HCT116 (cell line): ENCODE measurements at regions not wholly inside any gene's neighbourhood (a gene's known extent, or its start where the extent isn't known, plus 50 kb on each side); places are given as distances from the start of the nearest gene placed in this dataset.

Source experiments
- ATAC-seq: fragments of 200-7000 bp; cut with Tn5 transposase; 2 replicates; pipeline ENCODE4 v1.9.1; 2020; ENCODE audit warnings: mild to moderate bottlenecking, moderate library complexity
- BruUV-seq: library from RNA; stranded (reverse); fragments of 400-500 nt; replicated peaks from 2 replicates; lab custom pipeline; 2021; lab: Mats Ljungman, UMichigan
- CTCF ChIA-PET: fragments of 300-600 bp; sonication (Branson Sonifier 250); formaldehyde crosslinking; loops from one replicate; lab custom pipeline; 2021; ENCODE audit warnings: antibody characterized with exemption; lab: Charles Lee
- POLR2A ChIA-PET: fragments of 300-600, 350-600 bp; sonication (Branson Sonifier 250); formaldehyde crosslinking; loops from one replicate; lab custom pipeline; 2021; ENCODE audit warnings: antibody characterized with exemption; lab: Charles Lee
- RAD21 ChIA-PET, 2 experiments: fragments of 300-600 bp; sonication (Branson Sonifier 250); formaldehyde crosslinking; loops; one replicate each; lab custom pipeline; 2023; ENCODE audit warnings: low total read pairs in 2 of 2; ENCODE audit not compliant: uncharacterized antibody in 2 of 2, unreplicated experiment in 2 of 2, low non-redundant PET in 1 of 2; lab: Charles Lee
- DNase-seq: peaks from one replicate; pipeline ENCODE4 v3.0.0-alpha.2; 2010; ENCODE audit warnings: low read depth, low spot score
- H2AFZ ChIP-seq: fragments of 200-600 bp; shearing (Covaris generic), sonication (generic); 2 replicates; pipeline ENCODE4 v1.6.1; 2017; ENCODE audit warnings: low read depth, mixed run types, mixed read lengths, antibody characterized with exemption, low read length; ENCODE audit not compliant: poor library complexity, severe bottlenecking
- H3K27ac ChIP-seq: 2 replicates; pipeline ENCODE4 v1.5.1; 2012; ENCODE audit warnings: low read depth, low read length
- H3K27me3 ChIP-seq: fragments of 200-600 bp; sonication (generic); 2 replicates; pipeline ENCODE4 v1.6.1; 2016; ENCODE audit warnings: mixed run types, low read length, mixed read lengths; ENCODE audit not compliant: insufficient read depth
- H3K36me3 ChIP-seq, 2 experiments: fragments of 200-500 bp in 1 of 2; fragments of 200-600 bp in 1 of 2; sonication (Bioruptor generic) in 1 of 2; sonication (generic) in 1 of 2; 2 replicates each; pipeline versions ENCODE4 v1.5.1 to v1.6.1; 2014 to 2016; ENCODE audit warnings: low read length in 2 of 2, inconsistent platforms in 1 of 2, mixed read lengths in 1 of 2, mixed run types in 1 of 2; ENCODE audit not compliant: insufficient read depth in 2 of 2, control insufficient read depth in 1 of 2
- H3K4me1 ChIP-seq, 2 experiments: fragments of 200-600 bp in 1 of 2; sonication (generic) in 1 of 2; 2 replicates each; pipeline versions ENCODE4 v1.5.1 to v1.6.1; 2012 to 2017; ENCODE audit warnings: low read length in 2 of 2, inconsistent platforms in 1 of 2, mild to moderate bottlenecking in 1 of 2, mixed read lengths in 1 of 2, mixed run types in 1 of 2, moderate library complexity in 1 of 2; ENCODE audit not compliant: insufficient read depth in 2 of 2, control insufficient read depth in 1 of 2
- H3K4me2 ChIP-seq: fragments of 200-600 bp; sonication (generic); 2 replicates; pipeline ENCODE4 v1.6.1; 2017; ENCODE audit warnings: mixed run types, low read length, mixed read lengths
- H3K4me3 ChIP-seq, 2 experiments: fragments of 200-600 bp in 1 of 2; sonication (generic) in 1 of 2; replicated peaks in 1 of 2; 2 replicates each; pipeline ENCODE4 v1.5.1; 2011 to 2016; ENCODE audit warnings: low read length in 2 of 2, control low read depth in 1 of 2, low read depth in 1 of 2, mild to moderate bottlenecking in 1 of 2, mixed read lengths in 1 of 2, mixed run types in 1 of 2
- H3K79me2 ChIP-seq: fragments of 200-600 bp; sonication (generic); 2 replicates; pipeline ENCODE4 v1.6.1; 2017; ENCODE audit warnings: mild to moderate bottlenecking, mixed run types, low read length, moderate library complexity, mixed read lengths; ENCODE audit not compliant: insufficient read depth
- H3K9ac ChIP-seq: fragments of 200-600 bp; sonication (generic); 2 replicates; pipeline ENCODE4 v1.6.1; 2016; ENCODE audit warnings: low read length, mixed read lengths
- H3K9me2 ChIP-seq: fragments of 200-600 bp; sonication (generic), shearing (Covaris generic); 2 replicates; pipeline ENCODE4 v1.6.1; 2017; ENCODE audit warnings: mixed run types, mild to moderate bottlenecking, moderate library complexity; ENCODE audit not compliant: insufficient read depth
- H3K9me3 ChIP-seq, 2 experiments: fragments of 200-500 bp in 1 of 2; fragments of 200-600 bp in 1 of 2; sonication (Bioruptor generic) in 1 of 2; sonication (generic) in 1 of 2; 2 replicates each; pipeline ENCODE4 v1.6.1; 2014 to 2017; ENCODE audit warnings: low read length in 2 of 2, mixed read lengths in 2 of 2, inconsistent platforms in 1 of 2, low read depth in 1 of 2, mild to moderate bottlenecking in 1 of 2, mixed run types in 1 of 2, moderate library complexity in 1 of 2; ENCODE audit not compliant: control insufficient read depth in 1 of 2, insufficient read depth in 1 of 2
- H4K20me1 ChIP-seq: fragments of 200-600 bp; sonication (generic), shearing (Covaris generic); 2 replicates; pipeline ENCODE4 v1.6.1; 2017; ENCODE audit warnings: mixed run types, mild to moderate bottlenecking, moderate library complexity; ENCODE audit not compliant: insufficient read depth
- CBX3 ChIP-seq: IDR thresholded peaks from 2 replicates; pipeline ENCODE4 v1.6.1; 2012; ENCODE audit warnings: low read depth
- CEBPB ChIP-seq: IDR thresholded peaks from 2 replicates; pipeline ENCODE4 v1.6.1; 2012; ENCODE audit warnings: low read depth
- EGR1 ChIP-seq: IDR thresholded peaks from 2 replicates; pipeline ENCODE4 v1.6.1; 2012; ENCODE audit warnings: low read depth
- ELF1 ChIP-seq: IDR thresholded peaks from 2 replicates; pipeline ENCODE4 v1.6.1; 2012; ENCODE audit warnings: low read depth, borderline replicate concordance
- EZH2 ChIP-seq: fragments of 200-600 bp; sonication (generic); IDR thresholded peaks from 2 replicates; pipeline ENCODE4 v1.6.1; 2017; ENCODE audit warnings: antibody characterized with exemption, mixed run types
- FOSL1 ChIP-seq: IDR thresholded peaks from 2 replicates; pipeline ENCODE4 v1.6.1; 2012; ENCODE audit warnings: low read depth
- JUND ChIP-seq: IDR thresholded peaks from 2 replicates; pipeline ENCODE4 v1.6.1; 2012
- POLR2A ChIP-seq: IDR thresholded peaks from 2 replicates; pipeline ENCODE4 v1.7.0; 2011; ENCODE audit warnings: borderline replicate concordance; ENCODE audit not compliant: insufficient read depth, insufficient read length; ENCODE audit errors: extremely low read depth
- SIN3A ChIP-seq: IDR thresholded peaks from 2 replicates; pipeline ENCODE4 v1.6.1; 2012; ENCODE audit warnings: low read depth
- SP1 ChIP-seq: IDR thresholded peaks from 2 replicates; pipeline ENCODE4 v1.6.1; 2012; ENCODE audit warnings: low read depth
- SRF ChIP-seq: IDR thresholded peaks from 2 replicates; pipeline ENCODE4 v1.6.1; 2012; ENCODE audit warnings: low read depth
- TCF7L2 ChIP-seq: IDR thresholded peaks from 2 replicates; pipeline ENCODE4 v1.7.0; 2011; ENCODE audit warnings: borderline replicate concordance, inconsistent platforms; ENCODE audit not compliant: insufficient read depth, insufficient read length; ENCODE audit errors: extremely low read depth
- YY1 ChIP-seq: IDR thresholded peaks from 2 replicates; pipeline ENCODE4 v1.6.1; 2011; ENCODE audit warnings: low read length, low read depth, moderate library complexity, mild to moderate bottlenecking; ENCODE audit not compliant: insufficient replicate concordance; ENCODE audit errors: extremely low read depth
- ZFX ChIP-seq: fragments of 450-650 bp; IDR thresholded peaks from 2 replicates; pipeline ENCODE4 v1.6.1; 2017
- ZNF274 ChIP-seq: fragments of 200-500 bp; sonication (Bioruptor generic); IDR thresholded peaks from 2 replicates; pipeline ENCODE4 v1.6.1; 2014; ENCODE audit warnings: mild to moderate bottlenecking, low read depth, low read length, inconsistent platforms
- intact Hi-C: fragments of 100-400 bp; cut with micrococcal nuclease; formaldehyde crosslinking; loops from 2 replicates; pipeline ENCODE4 v1.10.0; 2022
- TF ChIP-seq, protein P1 (sequence below): IDR thresholded peaks from 2 replicates; pipeline ENCODE4 v1.6.1; 2012
- TF ChIP-seq, protein P2 (sequence below): IDR thresholded peaks from 2 replicates; pipeline ENCODE4 v1.6.1; 2012; ENCODE audit warnings: low read depth
- TF ChIP-seq, protein P3 (sequence below), 3 experiments: fragments of 200-600 bp in 1 of 3; sonication (generic) in 1 of 3; IDR thresholded peaks in 2 of 3; conservative IDR thresholded peaks in 1 of 3; 2 replicates each; pipeline ENCODE4 v1.5.1; 2012 to 2017; ENCODE audit warnings: low read depth in 2 of 3, low read length in 2 of 3, antibody characterized with exemption in 1 of 3, borderline replicate concordance in 1 of 3, control low read depth in 1 of 3, mild to moderate bottlenecking in 1 of 3, mixed read lengths in 1 of 3, mixed run types in 1 of 3, moderate library complexity in 1 of 3; ENCODE audit not compliant: insufficient read depth in 1 of 3
- TF ChIP-seq, protein P4 (sequence below): IDR thresholded peaks from 2 replicates; pipeline ENCODE4 v1.6.1; 2011; ENCODE audit warnings: mild to moderate bottlenecking, low read length, moderate library complexity; ENCODE audit not compliant: insufficient replicate concordance; ENCODE audit errors: extremely low read depth

DNA sequence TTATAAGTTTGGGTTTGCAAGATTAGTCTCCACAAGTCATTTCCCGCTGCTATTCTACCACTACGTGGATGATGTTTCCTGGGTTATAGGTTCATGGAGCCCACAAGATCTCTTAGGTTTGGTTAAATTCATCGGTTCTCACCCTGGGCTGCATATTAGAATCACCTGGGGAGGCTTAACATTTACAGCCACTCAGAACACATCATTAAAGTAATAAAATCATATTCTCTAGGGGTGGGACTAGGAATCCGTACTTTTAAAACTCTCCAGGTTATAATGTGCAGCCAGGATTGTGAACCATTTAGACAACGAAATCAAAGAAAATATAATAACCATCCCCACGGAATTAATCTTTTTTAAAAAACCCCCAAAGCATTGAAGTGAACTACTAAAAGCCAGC is 167.7 kb downstream of the ACTR3 start:
- Histone ChIP-seq H3K4me2 (no peak overlapping the region), H3K36me3 (no peaks in the 10 kb centered on the region), H3K9ac (no peak overlapping the region), H3K9me2 (no peaks in the 10 kb centered on the region), H3K27me3 (peaks cover 28% of the 10 kb centered on the region; the same call in 1 of the 2 replicates), H2AFZ (no peak overlapping the region), H3K79me2 (no peaks in the 10 kb centered on the region), H4K20me1 (no peaks in the 10 kb centered on the region), H3K4me1 (no peaks in the 10 kb centered on the region), H3K27ac (no peak overlapping the region), H3K9me3 (no peaks in the 10 kb centered on the region), H3K4me3 (no peak overlapping the region)
- TF ChIP-seq, protein P1, sequence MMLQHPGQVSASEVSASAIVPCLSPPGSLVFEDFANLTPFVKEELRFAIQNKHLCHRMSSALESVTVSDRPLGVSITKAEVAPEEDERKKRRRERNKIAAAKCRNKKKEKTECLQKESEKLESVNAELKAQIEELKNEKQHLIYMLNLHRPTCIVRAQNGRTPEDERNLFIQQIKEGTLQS, result no peak
- no peak for TF ChIP-seq FOSL1
- TF ChIP-seq ZNF274, result no peak
- TF ChIP-seq EZH2, result no peak
- TF ChIP-seq ZFX, result no peak
- TF ChIP-seq POLR2A, result no peak
- TF ChIP-seq TCF7L2, result no peak
- no peak for TF ChIP-seq JUND
- no peak for TF ChIP-seq EGR1
- no peak for TF ChIP-seq SP1
- TF ChIP-seq, protein P2, sequence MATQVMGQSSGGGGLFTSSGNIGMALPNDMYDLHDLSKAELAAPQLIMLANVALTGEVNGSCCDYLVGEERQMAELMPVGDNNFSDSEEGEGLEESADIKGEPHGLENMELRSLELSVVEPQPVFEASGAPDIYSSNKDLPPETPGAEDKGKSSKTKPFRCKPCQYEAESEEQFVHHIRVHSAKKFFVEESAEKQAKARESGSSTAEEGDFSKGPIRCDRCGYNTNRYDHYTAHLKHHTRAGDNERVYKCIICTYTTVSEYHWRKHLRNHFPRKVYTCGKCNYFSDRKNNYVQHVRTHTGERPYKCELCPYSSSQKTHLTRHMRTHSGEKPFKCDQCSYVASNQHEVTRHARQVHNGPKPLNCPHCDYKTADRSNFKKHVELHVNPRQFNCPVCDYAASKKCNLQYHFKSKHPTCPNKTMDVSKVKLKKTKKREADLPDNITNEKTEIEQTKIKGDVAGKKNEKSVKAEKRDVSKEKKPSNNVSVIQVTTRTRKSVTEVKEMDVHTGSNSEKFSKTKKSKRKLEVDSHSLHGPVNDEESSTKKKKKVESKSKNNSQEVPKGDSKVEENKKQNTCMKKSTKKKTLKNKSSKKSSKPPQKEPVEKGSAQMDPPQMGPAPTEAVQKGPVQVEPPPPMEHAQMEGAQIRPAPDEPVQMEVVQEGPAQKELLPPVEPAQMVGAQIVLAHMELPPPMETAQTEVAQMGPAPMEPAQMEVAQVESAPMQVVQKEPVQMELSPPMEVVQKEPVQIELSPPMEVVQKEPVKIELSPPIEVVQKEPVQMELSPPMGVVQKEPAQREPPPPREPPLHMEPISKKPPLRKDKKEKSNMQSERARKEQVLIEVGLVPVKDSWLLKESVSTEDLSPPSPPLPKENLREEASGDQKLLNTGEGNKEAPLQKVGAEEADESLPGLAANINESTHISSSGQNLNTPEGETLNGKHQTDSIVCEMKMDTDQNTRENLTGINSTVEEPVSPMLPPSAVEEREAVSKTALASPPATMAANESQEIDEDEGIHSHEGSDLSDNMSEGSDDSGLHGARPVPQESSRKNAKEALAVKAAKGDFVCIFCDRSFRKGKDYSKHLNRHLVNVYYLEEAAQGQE, result no peak
- TF ChIP-seq SIN3A, result no peak
- no peak for TF ChIP-seq CBX3
- TF ChIP-seq, protein P3, sequence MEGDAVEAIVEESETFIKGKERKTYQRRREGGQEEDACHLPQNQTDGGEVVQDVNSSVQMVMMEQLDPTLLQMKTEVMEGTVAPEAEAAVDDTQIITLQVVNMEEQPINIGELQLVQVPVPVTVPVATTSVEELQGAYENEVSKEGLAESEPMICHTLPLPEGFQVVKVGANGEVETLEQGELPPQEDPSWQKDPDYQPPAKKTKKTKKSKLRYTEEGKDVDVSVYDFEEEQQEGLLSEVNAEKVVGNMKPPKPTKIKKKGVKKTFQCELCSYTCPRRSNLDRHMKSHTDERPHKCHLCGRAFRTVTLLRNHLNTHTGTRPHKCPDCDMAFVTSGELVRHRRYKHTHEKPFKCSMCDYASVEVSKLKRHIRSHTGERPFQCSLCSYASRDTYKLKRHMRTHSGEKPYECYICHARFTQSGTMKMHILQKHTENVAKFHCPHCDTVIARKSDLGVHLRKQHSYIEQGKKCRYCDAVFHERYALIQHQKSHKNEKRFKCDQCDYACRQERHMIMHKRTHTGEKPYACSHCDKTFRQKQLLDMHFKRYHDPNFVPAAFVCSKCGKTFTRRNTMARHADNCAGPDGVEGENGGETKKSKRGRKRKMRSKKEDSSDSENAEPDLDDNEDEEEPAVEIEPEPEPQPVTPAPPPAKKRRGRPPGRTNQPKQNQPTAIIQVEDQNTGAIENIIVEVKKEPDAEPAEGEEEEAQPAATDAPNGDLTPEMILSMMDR (IDR thresholded peaks at IDR 0.05 in 2 of 3, conservative IDR thresholded peaks at IDR 0.05 in 1 of 3; ENCODE audit: borderline replicate concordance in 1 of 3, insufficient read depth in 1 of 3, low read depth in 2 of 3, low read length in 2 of 3), result no peak
- TF ChIP-seq, protein P4, sequence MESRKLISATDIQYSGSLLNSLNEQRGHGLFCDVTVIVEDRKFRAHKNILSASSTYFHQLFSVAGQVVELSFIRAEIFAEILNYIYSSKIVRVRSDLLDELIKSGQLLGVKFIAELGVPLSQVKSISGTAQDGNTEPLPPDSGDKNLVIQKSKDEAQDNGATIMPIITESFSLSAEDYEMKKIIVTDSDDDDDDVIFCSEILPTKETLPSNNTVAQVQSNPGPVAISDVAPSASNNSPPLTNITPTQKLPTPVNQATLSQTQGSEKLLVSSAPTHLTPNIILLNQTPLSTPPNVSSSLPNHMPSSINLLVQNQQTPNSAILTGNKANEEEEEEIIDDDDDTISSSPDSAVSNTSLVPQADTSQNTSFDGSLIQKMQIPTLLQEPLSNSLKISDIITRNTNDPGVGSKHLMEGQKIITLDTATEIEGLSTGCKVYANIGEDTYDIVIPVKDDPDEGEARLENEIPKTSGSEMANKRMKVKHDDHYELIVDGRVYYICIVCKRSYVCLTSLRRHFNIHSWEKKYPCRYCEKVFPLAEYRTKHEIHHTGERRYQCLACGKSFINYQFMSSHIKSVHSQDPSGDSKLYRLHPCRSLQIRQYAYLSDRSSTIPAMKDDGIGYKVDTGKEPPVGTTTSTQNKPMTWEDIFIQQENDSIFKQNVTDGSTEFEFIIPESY, result no peak
- no peak for TF ChIP-seq YY1
- no peak for TF ChIP-seq SRF
- no peak for TF ChIP-seq CEBPB
- TF ChIP-seq ELF1, result no peak
- intact Hi-C loops, result no loop called here
- BruUV-seq, result no TSS peak
- no peak for DNase-seq
- POLR2A ChIA-PET, result no interaction called here
- RAD21 ChIA-PET, result no interaction called here
- ATAC-seq, result no peak
- CTCF ChIA-PET, result no interaction called here
